GM13977 (cell line): ENCODE measurements at regions not wholly inside any gene's neighbourhood (a gene's known extent, or its start where the extent isn't known, plus 50 kb on each side); places are given as distances from the start of the nearest gene placed in this dataset.

Experiments
- DNase-seq: peaks from one replicate; pipeline ENCODE4 v3.0.0; 2012; ENCODE audit warnings: low spot score
- CTCF ChIP-seq: IDR thresholded peaks from 2 replicates; pipeline ENCODE4 v1.5.1; 2012; ENCODE audit warnings: mild to moderate bottlenecking, control low read depth; ENCODE audit not compliant: insufficient read depth; ENCODE audit errors: extremely low read depth, missing control alignments
- in situ Hi-C: fragments of 300-500 bp; cut with MboI; formaldehyde crosslinking; loops from one replicate; pipeline ENCODE4 v1.12.0; 2022; ENCODE audit warnings: low sequenced_read_pairs, low pct_unique_long_range_greater_than_20kb, mixed read lengths, inconsistent platforms; ENCODE audit not compliant: unreplicated experiment

DNA sequence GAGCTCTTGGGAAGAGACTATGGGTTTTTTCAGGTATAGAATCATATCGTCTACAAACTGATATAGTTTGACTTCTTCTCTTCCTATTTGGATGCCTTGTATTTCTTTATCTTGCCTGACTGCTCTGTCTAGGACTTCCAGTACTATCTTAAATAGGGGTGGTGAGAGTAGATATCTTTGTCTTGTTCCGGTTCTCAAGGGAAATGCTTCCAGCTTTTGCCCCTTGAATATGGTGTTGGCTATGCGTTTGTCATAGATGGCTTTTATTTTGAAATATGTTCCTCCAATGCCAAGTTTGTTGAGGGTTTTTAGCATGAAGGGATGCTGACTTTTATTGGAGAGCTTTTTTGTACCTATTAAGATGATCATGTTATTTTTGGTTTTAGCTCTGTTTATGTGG, 170.3 kb downstream of the PTGER3 start:
- TF ChIP-seq CTCF, result no peak
- no peak for DNase-seq
- in situ Hi-C loops, result no loop called here

DNA sequence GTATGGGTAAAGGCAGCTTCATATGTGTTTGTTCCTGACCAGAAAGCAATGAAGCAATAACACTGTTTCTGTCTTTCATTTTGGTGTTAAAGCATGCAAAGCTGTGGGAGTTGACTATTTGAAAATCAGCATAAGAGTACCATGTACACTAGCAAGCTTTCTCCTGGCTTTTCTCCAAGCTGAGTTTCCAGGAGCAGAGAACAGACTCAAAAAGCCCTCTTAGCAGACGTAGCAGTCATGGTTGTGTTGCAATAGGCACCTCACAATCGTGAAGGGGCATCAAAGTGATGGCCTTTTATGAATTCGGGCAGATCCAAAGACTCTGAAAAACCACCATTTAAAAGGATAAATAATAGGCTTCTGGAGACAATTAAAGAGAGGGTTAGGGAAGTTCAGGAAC, 159.7 kb downstream of the PTGER3 start:
- no peak for DNase-seq
- in situ Hi-C loops, result no loop called here

GRCh38 chr1:70888722-70889121, 158.9 kb downstream of the PTGER3 start:
- no peak for TF ChIP-seq CTCF
- in situ Hi-C loops, result no loop called here
- no peak for DNase-seq

More for the DNA sequence above, 159.7 kb downstream of the PTGER3 start:
- TF ChIP-seq CTCF, result no peak

DNA sequence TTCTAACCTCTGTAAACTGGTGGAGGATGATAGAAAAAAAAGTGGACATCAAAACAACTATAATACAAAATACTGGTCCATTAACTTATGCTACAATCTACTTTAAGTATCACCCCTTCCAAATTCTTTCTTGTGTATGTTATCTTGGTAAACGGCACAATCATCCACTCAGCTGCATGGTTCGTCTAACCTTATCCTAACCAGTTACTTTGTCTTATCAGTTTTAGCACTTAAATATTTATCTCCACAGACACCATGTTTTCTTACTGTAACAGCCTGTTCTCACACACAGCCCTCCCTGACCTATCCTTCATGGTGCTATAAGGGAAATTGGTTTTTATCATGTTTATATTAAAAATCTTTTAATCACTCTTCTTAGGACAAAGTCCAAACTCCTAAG, 157.2 kb downstream of the PTGER3 start:
- in situ Hi-C loops, result no loop called here
- DNase-seq, result no peak
- TF ChIP-seq CTCF, result no peak

DNA sequence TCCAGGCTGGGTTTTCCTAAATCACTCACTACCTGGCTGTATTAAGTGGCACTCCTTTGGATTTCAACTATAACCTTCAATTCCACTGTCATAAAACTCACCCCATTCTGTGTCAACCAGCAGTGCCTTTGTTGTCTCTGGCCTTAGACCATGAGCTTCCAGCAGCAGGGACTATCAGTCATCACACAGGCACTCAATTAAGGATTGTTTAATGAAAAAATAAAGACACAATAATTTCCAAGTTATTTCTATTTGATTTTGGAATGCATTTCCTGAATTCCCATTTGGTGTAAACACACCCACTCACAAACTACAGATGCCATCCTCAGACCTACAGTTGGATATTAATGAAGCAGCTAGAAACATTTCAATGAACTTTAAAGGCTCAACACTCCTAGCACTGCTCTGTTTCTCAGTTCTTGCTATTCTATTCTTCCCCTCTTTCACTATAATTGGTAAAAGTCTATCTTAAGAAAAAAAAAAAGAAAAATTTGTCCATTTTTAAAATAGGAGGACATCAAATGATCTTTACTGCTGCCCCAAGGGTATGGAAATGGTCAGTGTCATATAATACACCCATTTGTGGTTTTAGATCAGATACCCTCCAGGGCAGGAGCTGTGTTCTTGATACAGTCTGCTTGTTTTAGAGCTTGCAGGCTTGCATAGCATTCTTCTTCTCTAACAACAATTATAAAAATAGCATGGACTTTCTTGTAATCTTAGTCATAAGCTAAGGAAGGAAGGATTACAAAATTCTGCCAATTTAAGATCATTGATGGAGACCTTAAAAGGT, 156.4 kb downstream of the PTGER3 start:
- in situ Hi-C loops, result no loop called here
- no peak for TF ChIP-seq CTCF
- DNase-seq, result no peak

- in situ Hi-C loops, result no loop called here
- no peak for DNase-seq
- no peak for TF ChIP-seq CTCF
Measured at GRCh38 chr1:70892140-70892539, 155.5 kb downstream of the PTGER3 start.

DNA sequence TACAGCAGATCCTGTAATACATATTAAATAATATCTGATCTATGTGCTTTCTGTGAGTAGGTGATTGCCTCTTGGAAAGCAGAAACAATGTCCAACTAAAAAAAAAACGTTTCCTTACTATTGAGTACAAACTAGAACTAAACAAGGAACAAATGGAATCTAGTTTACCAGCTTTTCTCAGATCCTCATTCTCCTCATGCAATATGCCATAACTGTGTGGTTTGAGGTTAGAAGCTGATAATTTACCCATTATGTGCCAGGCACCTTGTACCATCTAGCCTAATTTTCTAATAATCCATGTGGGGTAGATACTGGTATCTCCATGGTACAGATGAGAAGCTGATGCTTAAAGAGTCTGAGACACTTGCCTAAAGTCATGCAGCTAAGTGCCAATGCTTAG, 154.7 kb downstream of the PTGER3 start:
- in situ Hi-C loops, result no loop called here
- no peak for DNase-seq
- no peak for TF ChIP-seq CTCF
